ENCODE measurements at regions not wholly inside any gene's neighbourhood (a gene's known extent, or its start where the extent isn't known, plus 50 kb on each side); places are given as distances from the start of the nearest gene placed in this dataset.

- TF ChIP-seq FOS (IDR thresholded peaks at IDR 0.05; ENCODE audit: extremely low read depth, insufficient read length), result no peak
- no peak for TF ChIP-seq TSC22D4 (tag; IDR thresholded peaks at IDR 0.05)
Observed at GRCh38 chr5:77157732-77158532, 52.5 kb upstream of the PDE8B start (continued).

GRCh38 chr5:77156379-77156778 lies 54.1 kb upstream of the PDE8B start:
- H2AFZ ChIP-seq (ENCODE audit: low read depth, low read length), result no peak overlapping the region
- ChIA-PET POLR2A (interaction anchor here (1.0 to 2.2 kb wide), 2 partner anchors 9 to 13 kb away, joined by 3 to 6 read pairs; no protein-coding TSS in a partner anchor), CTCF (ENCODE audit: low intra/inter-chr PET ratio) (no interaction called here)
- BruUV-seq (replicated peaks), result no TSS peak
- no peak overlapping the region for H3K4me2 ChIP-seq (ENCODE audit: insufficient read depth, low read length)
- H3K36me3 ChIP-seq (ENCODE audit: control insufficient read depth, insufficient read depth, low read length), result no peaks in the 10 kb centered on the region
- no peak overlapping the region for H3K4me3 ChIP-seq
- ATAC-seq (no peak), FAIRE-seq (no peak), DNase-seq (ENCODE audit: extremely low read depth in 1 of 4, low spot score in 3 of 4) (no peak)
- H3K27me3 ChIP-seq (ENCODE audit: control insufficient read depth in 2 of 2, insufficient read depth in 2 of 2, low read length in 2 of 2), result peaks cover 0 to 19% of the 10 kb centered on the region in 2 experiments; a peak in 1 of 5 replicates
- no peaks in the 10 kb centered on the region for H3K9me3 ChIP-seq (replicated peaks; ENCODE audit: control insufficient read depth, insufficient read depth, low read depth, low read length)
- in situ Hi-C loops (cut with MboI), result no loop called here
- no peaks in the 10 kb centered on the region for H3K79me2 ChIP-seq (ENCODE audit: control insufficient read depth, insufficient read depth, low read length)
- 0% methylated on average over 3 of the region's 3 CpGs for WGBS (ENCODE audit: insufficient coverage, low coverage, missing lambda C conversion rate)
- no peaks in the 10 kb centered on the region for H3K4me1 ChIP-seq (replicated peaks in 1 of 2; ENCODE audit: control insufficient read depth in 2 of 2, insufficient read depth in 2 of 2, low read length in 2 of 2)
- no peaks in the 10 kb centered on the region for H3K9me1 ChIP-seq (ENCODE audit: control insufficient read depth, insufficient read depth, low read length)
- no peaks in the 10 kb centered on the region for H4K20me1 ChIP-seq (replicated peaks; ENCODE audit: control insufficient read depth, insufficient read depth, low read length)
- H3K27ac ChIP-seq (ENCODE audit: extremely low read depth, low read depth, low read length), result no peak overlapping the region
- no peak overlapping the region for H3K9ac ChIP-seq (ENCODE audit: insufficient read depth in 1 of 2, low read depth in 2 of 2, low read length in 2 of 2)
- intact Hi-C loops (cut with micrococcal nuclease), result no loop called here
- TF ChIP-seq ZNF75A (CRISPR knock-in tag; IDR thresholded peaks at IDR 0.05), result no peak
- no peak for TF ChIP-seq PHF8 (IDR thresholded peaks at IDR 0.05; ENCODE audit: borderline replicate concordance, low read length)
- no peak for TF ChIP-seq RAD51 (IDR thresholded peaks at IDR 0.05; ENCODE audit: borderline replicate concordance, low read depth)
- TF ChIP-seq RNF219 (CRISPR knock-in tag; IDR thresholded peaks at IDR 0.05), result no peak
- no peak for TF ChIP-seq ZNF778 (CRISPR knock-in tag; IDR thresholded peaks at IDR 0.05)
- no peak for TF ChIP-seq FOXP4 (CRISPR knock-in tag; IDR thresholded peaks at IDR 0.05; ENCODE audit: borderline replicate concordance)
- TF ChIP-seq CHAMP1 (IDR thresholded peaks at IDR 0.05), result no peak
- no peak for TF ChIP-seq SMARCC2 (IDR thresholded peaks at IDR 0.05; ENCODE audit: low read depth)
- no peak for TF ChIP-seq HDAC8 (tag; IDR thresholded peaks at IDR 0.05)
- no peak for TF ChIP-seq SMAD3 (CRISPR knock-in tag; conservative IDR thresholded peaks at IDR 0.05)
- no peak for TF ChIP-seq ZNF239 (CRISPR knock-in tag; IDR thresholded peaks at IDR 0.05)
- no peak for TF ChIP-seq FIP1L1 (IDR thresholded peaks at IDR 0.05; ENCODE audit: low read depth, low read length, poor library complexity, severe bottlenecking)
- no peak for TF ChIP-seq SUPT5H (IDR thresholded peaks at IDR 0.05)

All from K562 (cell line).